ENCODE measurements at regions not wholly inside any gene's neighbourhood (a gene's known extent, or its start where the extent isn't known, plus 50 kb on each side); places are given as distances from the start of the nearest gene placed in this dataset.

GRCh38 chr6:18990059-18990978 is 603.2 kb downstream of the RNF144B start:
- peak; percentile 11 for DNase-seq (ENCODE audit: insufficient read length, low spot score)
- TF ChIP-seq POLR2A (IDR thresholded peaks at IDR 0.05; ENCODE audit: low read depth, low read length): no peak
- no peak for TF ChIP-seq POU2F2 (IDR thresholded peaks at IDR 0.05; ENCODE audit: low read depth, low read length)
- TF ChIP-seq PAX5 (IDR thresholded peaks at IDR 0.05; ENCODE audit: insufficient read depth, low read length, severe bottlenecking): no peak
- no peak for TF ChIP-seq TAF1 (IDR thresholded peaks at IDR 0.05; ENCODE audit: low read depth, low read length)
- TF ChIP-seq SPI1 (IDR thresholded peaks at IDR 0.05; ENCODE audit: low read depth, low read length): no peak
- TF ChIP-seq POLR2AphosphoS5 (IDR thresholded peaks at IDR 0.05; ENCODE audit: low read depth, low read length): no peak
- FAIRE-seq: no peak

- FAIRE-seq (no peak), DNase-seq (ENCODE audit: insufficient read length, low spot score) (peak; percentile 3)
- no peak for TF ChIP-seq SPI1 (IDR thresholded peaks at IDR 0.05; ENCODE audit: low read depth, low read length)
- TF ChIP-seq POLR2AphosphoS5 (IDR thresholded peaks at IDR 0.05; ENCODE audit: low read depth, low read length): no peak
- no peak for TF ChIP-seq POU2F2 (IDR thresholded peaks at IDR 0.05; ENCODE audit: low read depth, low read length)
- TF ChIP-seq POLR2A (IDR thresholded peaks at IDR 0.05; ENCODE audit: low read depth, low read length): no peak
These were observed 610.3 kb downstream of the RNF144B start for GRCh38 chr6:18997375-18997826.

- no peak for FAIRE-seq
- no peak for TF ChIP-seq POLR2A (IDR thresholded peaks at IDR 0.05; ENCODE audit: low read depth, low read length)
- TF ChIP-seq POU2F2 (IDR thresholded peaks at IDR 0.05; ENCODE audit: low read depth, low read length): no peak
- no peak for TF ChIP-seq PAX5 (IDR thresholded peaks at IDR 0.05; ENCODE audit: insufficient read depth, low read length, severe bottlenecking)
- no peak for TF ChIP-seq TAF1 (IDR thresholded peaks at IDR 0.05; ENCODE audit: low read depth, low read length)
- no peak for TF ChIP-seq POLR2AphosphoS5 (IDR thresholded peaks at IDR 0.05; ENCODE audit: low read depth, low read length)
- TF ChIP-seq SPI1 (IDR thresholded peaks at IDR 0.05; ENCODE audit: low read depth, low read length): no peak
- DNase-seq (ENCODE audit: insufficient read length, low spot score): no peak
These were observed 615.9 kb downstream of the RNF144B start for GRCh38 chr6:19002976-19003560.

GRCh38 chr6:19004176-19004575 is 617.0 kb downstream of the RNF144B start:
- DNase-seq (ENCODE audit: insufficient read length, low spot score) (no peak), FAIRE-seq (no peak)
- TF ChIP-seq TAF1 (IDR thresholded peaks at IDR 0.05; ENCODE audit: low read depth, low read length): no peak
- TF ChIP-seq PAX5 (IDR thresholded peaks at IDR 0.05; ENCODE audit: insufficient read depth, low read length, severe bottlenecking): no peak
- no peak for TF ChIP-seq POU2F2 (IDR thresholded peaks at IDR 0.05; ENCODE audit: low read depth, low read length)
- no peak for TF ChIP-seq POLR2AphosphoS5 (IDR thresholded peaks at IDR 0.05; ENCODE audit: low read depth, low read length)
- no peak for TF ChIP-seq SPI1 (IDR thresholded peaks at IDR 0.05; ENCODE audit: low read depth, low read length)
- TF ChIP-seq POLR2A (IDR thresholded peaks at IDR 0.05; ENCODE audit: low read depth, low read length): no peak

- TF ChIP-seq POU2F2 (IDR thresholded peaks at IDR 0.05; ENCODE audit: low read depth, low read length) (no peak), POLR2A (IDR thresholded peaks at IDR 0.05; ENCODE audit: low read depth, low read length) (no peak), TAF1 (IDR thresholded peaks at IDR 0.05; ENCODE audit: low read depth, low read length) (no peak), PAX5 (IDR thresholded peaks at IDR 0.05; ENCODE audit: insufficient read depth, low read length, severe bottlenecking) (no peak)
- DNase-seq (ENCODE audit: insufficient read length, low spot score): no peak
- no peak for FAIRE-seq
These were observed 622.6 kb downstream of the RNF144B start for GRCh38 chr6:19009769-19010168.

- TF ChIP-seq POLR2AphosphoS5 (IDR thresholded peaks at IDR 0.05; ENCODE audit: low read depth, low read length): no peak
- no peak for TF ChIP-seq SPI1 (IDR thresholded peaks at IDR 0.05; ENCODE audit: low read depth, low read length)
- no peak for TF ChIP-seq POLR2A (IDR thresholded peaks at IDR 0.05; ENCODE audit: low read depth, low read length)
- no peak for TF ChIP-seq PAX5 (IDR thresholded peaks at IDR 0.05; ENCODE audit: insufficient read depth, low read length, severe bottlenecking)
- TF ChIP-seq TAF1 (IDR thresholded peaks at IDR 0.05; ENCODE audit: low read depth, low read length): no peak
- no peak for TF ChIP-seq POU2F2 (IDR thresholded peaks at IDR 0.05; ENCODE audit: low read depth, low read length)
- FAIRE-seq (no peak), DNase-seq (ENCODE audit: insufficient read length, low spot score) (no peak)
These were observed 626.0 kb downstream of the RNF144B start for GRCh38 chr6:19013026-19013705.

GRCh38 chr6:19024737-19025136 is 637.6 kb downstream of the RNF144B start:
- DNase-seq (ENCODE audit: insufficient read length, low spot score) (no peak), FAIRE-seq (peak; percentile 26)
- TF ChIP-seq PAX5 (IDR thresholded peaks at IDR 0.05; ENCODE audit: insufficient read depth, low read length, severe bottlenecking) (no peak), POLR2AphosphoS5 (IDR thresholded peaks at IDR 0.05; ENCODE audit: low read depth, low read length) (no peak), POLR2A (IDR thresholded peaks at IDR 0.05; ENCODE audit: low read depth, low read length) (no peak), SPI1 (IDR thresholded peaks at IDR 0.05; ENCODE audit: low read depth, low read length) (no peak), POU2F2 (IDR thresholded peaks at IDR 0.05; ENCODE audit: low read depth, low read length) (no peak), TAF1 (IDR thresholded peaks at IDR 0.05; ENCODE audit: low read depth, low read length) (no peak)

GRCh38 chr6:19028201-19028600 is 641.1 kb downstream of the RNF144B start:
- TF ChIP-seq POLR2A (IDR thresholded peaks at IDR 0.05; ENCODE audit: low read depth, low read length) (no peak), TAF1 (IDR thresholded peaks at IDR 0.05; ENCODE audit: low read depth, low read length) (no peak), SPI1 (IDR thresholded peaks at IDR 0.05; ENCODE audit: low read depth, low read length) (no peak), POU2F2 (IDR thresholded peaks at IDR 0.05; ENCODE audit: low read depth, low read length) (no peak), PAX5 (IDR thresholded peaks at IDR 0.05; ENCODE audit: insufficient read depth, low read length, severe bottlenecking) (no peak), POLR2AphosphoS5 (IDR thresholded peaks at IDR 0.05; ENCODE audit: low read depth, low read length) (no peak)
- no peak for DNase-seq (ENCODE audit: insufficient read length, low spot score)
- no peak for FAIRE-seq
